ENCODE measurements at regions not wholly inside any gene's neighbourhood (a gene's known extent, or its start where the extent isn't known, plus 50 kb on each side); places are given as distances from the start of the nearest gene placed in this dataset.

DNA sequence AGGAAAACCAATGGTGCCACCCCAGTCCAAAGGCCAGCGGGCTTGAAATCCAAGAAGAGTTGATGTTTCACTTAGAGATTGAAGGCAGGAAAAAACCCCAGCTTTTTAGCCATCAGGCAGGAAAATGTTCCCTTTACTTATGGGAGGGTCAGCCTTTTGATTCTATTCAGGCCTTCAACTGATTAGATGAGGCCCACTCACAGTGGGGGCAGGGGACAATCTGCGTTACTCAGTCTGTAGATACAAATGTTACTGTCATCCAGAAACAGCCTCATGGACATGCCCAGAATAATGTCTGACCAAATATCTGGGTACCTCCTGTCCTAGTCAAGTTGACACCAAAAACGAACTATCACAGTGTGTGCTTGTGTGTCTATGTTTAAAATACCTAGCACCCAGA lies 121.2 kb upstream of the KCNQ5 start:
- no TSS peak for BruUV-seq (replicated peaks)
- POLR2A ChIA-PET: no interaction called here
- TF ChIP-seq, protein P1, sequence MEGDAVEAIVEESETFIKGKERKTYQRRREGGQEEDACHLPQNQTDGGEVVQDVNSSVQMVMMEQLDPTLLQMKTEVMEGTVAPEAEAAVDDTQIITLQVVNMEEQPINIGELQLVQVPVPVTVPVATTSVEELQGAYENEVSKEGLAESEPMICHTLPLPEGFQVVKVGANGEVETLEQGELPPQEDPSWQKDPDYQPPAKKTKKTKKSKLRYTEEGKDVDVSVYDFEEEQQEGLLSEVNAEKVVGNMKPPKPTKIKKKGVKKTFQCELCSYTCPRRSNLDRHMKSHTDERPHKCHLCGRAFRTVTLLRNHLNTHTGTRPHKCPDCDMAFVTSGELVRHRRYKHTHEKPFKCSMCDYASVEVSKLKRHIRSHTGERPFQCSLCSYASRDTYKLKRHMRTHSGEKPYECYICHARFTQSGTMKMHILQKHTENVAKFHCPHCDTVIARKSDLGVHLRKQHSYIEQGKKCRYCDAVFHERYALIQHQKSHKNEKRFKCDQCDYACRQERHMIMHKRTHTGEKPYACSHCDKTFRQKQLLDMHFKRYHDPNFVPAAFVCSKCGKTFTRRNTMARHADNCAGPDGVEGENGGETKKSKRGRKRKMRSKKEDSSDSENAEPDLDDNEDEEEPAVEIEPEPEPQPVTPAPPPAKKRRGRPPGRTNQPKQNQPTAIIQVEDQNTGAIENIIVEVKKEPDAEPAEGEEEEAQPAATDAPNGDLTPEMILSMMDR (IDR thresholded peaks at IDR 0.05; ENCODE audit: unreplicated experiment): no peak
- intact Hi-C loops (cut with micrococcal nuclease): no loop called here
- no peak for DNase-seq (ENCODE audit: unreplicated experiment)
- Mint-ChIP-seq H3K36me3 (ENCODE audit: insufficient read depth, unreplicated experiment) (no peaks in the 10 kb centered on the region), H3K27ac (ENCODE audit: low read depth, unreplicated experiment) (no peak overlapping the region), H3K4me1 (ENCODE audit: insufficient read depth, unreplicated experiment) (no peaks in the 10 kb centered on the region), H3K4me3 (ENCODE audit: unreplicated experiment) (no peak overlapping the region), H3K27me3 (ENCODE audit: insufficient read depth, unreplicated experiment) (peaks cover 66% of the 10 kb centered on the region), H3K9me3 (ENCODE audit: unreplicated experiment) (no peaks in the 10 kb centered on the region)
- CTCF ChIA-PET: no interaction called here

DNA sequence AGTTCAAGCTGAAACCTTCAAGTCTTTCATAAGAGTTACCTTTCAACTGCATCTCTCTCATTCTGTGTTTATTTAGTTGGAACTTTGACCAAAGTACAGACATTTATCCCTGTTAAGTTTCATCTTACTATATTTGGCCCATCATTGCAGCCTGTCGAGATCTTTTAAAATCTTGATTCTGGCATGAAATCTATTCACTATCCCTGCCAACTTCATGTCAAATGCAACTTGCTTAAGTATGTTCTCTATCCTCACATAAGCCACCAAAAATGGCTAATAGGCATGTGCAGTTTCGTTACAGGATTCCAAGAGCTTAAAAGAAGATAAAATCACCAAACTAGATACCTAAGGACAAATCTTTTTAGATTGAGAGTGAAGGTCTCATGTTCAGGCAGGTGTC lies 117.5 kb upstream of the KCNQ5 start:
- no peaks in the 10 kb centered on the region for H3K9me3 Mint-ChIP-seq (ENCODE audit: unreplicated experiment)
- POLR2A ChIA-PET: no interaction called here
- H3K4me1 Mint-ChIP-seq (ENCODE audit: insufficient read depth, unreplicated experiment): no peaks in the 10 kb centered on the region
- no peaks in the 10 kb centered on the region for H3K36me3 Mint-ChIP-seq (ENCODE audit: insufficient read depth, unreplicated experiment)
- DNase-seq (ENCODE audit: unreplicated experiment): no peak
- no TSS peak for BruUV-seq (replicated peaks)
- H3K27ac Mint-ChIP-seq (ENCODE audit: low read depth, unreplicated experiment): no peak overlapping the region
- no peak overlapping the region for H3K4me3 Mint-ChIP-seq (ENCODE audit: unreplicated experiment)
- intact Hi-C loops (cut with micrococcal nuclease): no loop called here
- TF ChIP-seq, protein P1 (IDR thresholded peaks at IDR 0.05; ENCODE audit: unreplicated experiment): no peak
- CTCF ChIA-PET: interaction anchor here (0.6 kb wide), 1 partner anchor 10 kb away, joined by 3 read pairs; no protein-coding TSS in a partner anchor
- peaks cover 67% of the 10 kb centered on the region for H3K27me3 Mint-ChIP-seq (ENCODE audit: insufficient read depth, unreplicated experiment)

DNA sequence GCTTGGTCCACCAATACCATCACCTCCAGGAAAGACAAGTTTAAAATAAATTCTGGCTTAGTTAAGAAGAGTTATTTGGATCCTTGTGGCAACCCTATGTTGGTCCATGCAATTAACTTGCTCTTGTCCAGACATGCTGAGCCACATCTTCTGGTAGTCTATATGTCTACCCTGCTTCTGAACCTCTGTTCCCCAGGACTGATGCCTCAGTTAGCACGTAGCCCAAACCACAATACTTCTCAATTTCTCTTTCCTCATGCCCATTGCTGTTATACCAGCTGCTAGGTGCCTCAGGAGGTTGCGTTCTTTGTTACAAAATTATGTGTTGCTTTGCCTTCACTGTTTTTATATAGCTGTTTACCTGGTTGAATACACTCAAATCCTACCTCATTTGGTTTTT lies 116.4 kb upstream of the KCNQ5 start:
- H3K4me1 Mint-ChIP-seq (ENCODE audit: insufficient read depth, unreplicated experiment): no peaks in the 10 kb centered on the region
- no TSS peak for BruUV-seq (replicated peaks)
- intact Hi-C loops (cut with micrococcal nuclease): no loop called here
- TF ChIP-seq, protein P1 (IDR thresholded peaks at IDR 0.05; ENCODE audit: unreplicated experiment): no peak
- H3K27me3 Mint-ChIP-seq (ENCODE audit: insufficient read depth, unreplicated experiment): peaks cover 73% of the 10 kb centered on the region
- H3K9me3 Mint-ChIP-seq (ENCODE audit: unreplicated experiment): no peaks in the 10 kb centered on the region
- no peak for DNase-seq (ENCODE audit: unreplicated experiment)
- ChIA-PET CTCF (interaction anchor here (1.0 kb wide), 1 partner anchor 94 kb away, joined by 3 read pairs; no protein-coding TSS in a partner anchor), POLR2A (interaction anchor here (0.6 kb wide), 1 partner anchor 54 kb away, joined by 3 read pairs; no protein-coding TSS in a partner anchor)
- H3K4me3 Mint-ChIP-seq (ENCODE audit: unreplicated experiment): no peak overlapping the region
- H3K27ac Mint-ChIP-seq (ENCODE audit: low read depth, unreplicated experiment): no peak overlapping the region
- no peaks in the 10 kb centered on the region for H3K36me3 Mint-ChIP-seq (ENCODE audit: insufficient read depth, unreplicated experiment)

DNA sequence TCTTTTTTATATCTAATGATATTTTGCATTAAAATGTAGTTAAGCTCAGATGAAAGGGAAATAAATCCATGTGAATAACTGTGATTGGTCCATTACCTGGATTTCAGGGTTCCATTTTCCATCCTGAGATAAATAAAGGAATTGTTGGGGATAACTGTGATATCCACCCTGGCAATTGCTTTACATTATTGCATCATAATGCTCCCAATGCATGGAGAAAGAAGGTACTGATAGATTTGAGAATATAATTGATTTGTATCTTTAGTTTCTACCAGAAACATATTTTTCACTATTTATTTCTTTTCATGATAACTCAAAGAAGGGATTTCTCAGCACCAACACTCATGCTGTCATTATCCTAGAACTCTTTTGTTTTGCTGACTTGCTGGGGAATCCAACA lies 102.0 kb upstream of the KCNQ5 start:
- DNase-seq (ENCODE audit: unreplicated experiment): no peak
- Mint-ChIP-seq H3K4me1 (ENCODE audit: insufficient read depth, unreplicated experiment) (no peaks in the 10 kb centered on the region), H3K4me3 (ENCODE audit: unreplicated experiment) (no peak overlapping the region), H3K36me3 (ENCODE audit: insufficient read depth, unreplicated experiment) (no peaks in the 10 kb centered on the region), H3K27me3 (ENCODE audit: insufficient read depth, unreplicated experiment) (peaks cover 35% of the 10 kb centered on the region), H3K27ac (ENCODE audit: low read depth, unreplicated experiment) (no peak overlapping the region), H3K9me3 (ENCODE audit: unreplicated experiment) (no peaks in the 10 kb centered on the region)
- BruUV-seq (replicated peaks): no TSS peak
- POLR2A ChIA-PET: no interaction called here
- intact Hi-C loops (cut with micrococcal nuclease): no loop called here
- TF ChIP-seq, protein P1 (IDR thresholded peaks at IDR 0.05; ENCODE audit: unreplicated experiment): no peak
- CTCF ChIA-PET: no interaction called here
